HepG2 (cell line): ENCODE measurements at regions not wholly inside any gene's neighbourhood (a gene's known extent, or its start where the extent isn't known, plus 50 kb on each side); places are given as distances from the start of the nearest gene placed in this dataset.

Experiments
- ATAC-seq: fragments of 200-7000 bp; cut with Tn5 transposase; 3 replicates; pipeline ENCODE4 v1.9.1; 2020; ENCODE audit warnings: mild to moderate bottlenecking, moderate library complexity
- BruUV-seq: library from RNA; stranded (reverse); fragments of 400-500 nt; replicated peaks from 2 replicates; lab custom pipeline; 2021; lab: Mats Ljungman, UMichigan
- CTCF ChIA-PET: fragments of 300-600 bp; formaldehyde crosslinking; extraction: SDS; loops from one replicate; lab custom pipeline; 2021; ENCODE audit warnings: low total read pairs, inconsistent platforms, low intra/inter-chr PET ratio; lab: Yijun Ruan, JAX
- POLR2A ChIA-PET: fragments of 350-600 bp; sonication (Branson Sonifier 250); formaldehyde crosslinking; loops from one replicate; lab custom pipeline; 2020; ENCODE audit warnings: antibody characterized with exemption, inconsistent platforms; lab: Yijun Ruan, JAX
- DNase-seq: peaks from one replicate; pipeline ENCODE4 v3.0.0-alpha.2; 2015; ENCODE audit warnings: low spot score
- FAIRE-seq: peaks from 3 replicates; lab custom pipeline; 2011; peaks lifted over from hg19 to GRCh38; lab: Jason Lieb, UNC
- H2AFZ ChIP-seq: one replicate; pipeline ENCODE4 v1.6.1; 2011; ENCODE audit warnings: low read length, inconsistent platforms
- H3K27ac ChIP-seq: fragments of 300-600 bp; 3 replicates; pipeline ENCODE4 v1.8.0; 2011; ENCODE audit warnings: mixed run types, mild to moderate bottlenecking, mixed read lengths, low read length, inconsistent platforms; ENCODE audit not compliant: insufficient read depth; ENCODE audit errors: extremely low read length
- H3K27me3 ChIP-seq, 2 experiments: fragments of 200-600 bp in 1 of 2; 2 replicates in 1 of 2; 3 replicates in 1 of 2; pipeline versions ENCODE4 v1.6.0 to v1.8.0; 2011; ENCODE audit warnings: low read length in 2 of 2, mild to moderate bottlenecking in 2 of 2, moderate library complexity in 2 of 2, inconsistent platforms in 1 of 2; ENCODE audit not compliant: insufficient read depth in 2 of 2, control insufficient read depth in 1 of 2
- H3K36me3 ChIP-seq, 2 experiments: fragments of 200-600 bp in 1 of 2; replicated peaks in 1 of 2; 2 replicates in 1 of 2; 3 replicates in 1 of 2; pipeline versions ENCODE4 v1.5.1 to v1.8.0; 2011; ENCODE audit warnings: low read length in 2 of 2, inconsistent platforms in 1 of 2; ENCODE audit not compliant: insufficient read depth in 2 of 2, control insufficient read depth in 1 of 2
- H3K4me1 ChIP-seq: 2 replicates; pipeline ENCODE4 v1.5.1; 2012; ENCODE audit warnings: low read length, inconsistent platforms; ENCODE audit not compliant: insufficient read depth
- H3K4me2 ChIP-seq: 2 replicates; pipeline ENCODE4 v1.6.0; 2011; ENCODE audit warnings: low read depth, low read length, inconsistent platforms
- H3K4me3 ChIP-seq, 3 experiments: fragments of 200-600 bp in 1 of 3; sonication (generic), shearing (Covaris generic) in 1 of 3; replicated peaks in 1 of 3; 2 replicates each; pipeline ENCODE4 v1.5.1; 2011 to 2016; ENCODE audit warnings: low read length in 3 of 3, inconsistent platforms in 2 of 3, low read depth in 2 of 3, mild to moderate bottlenecking in 2 of 3, control low read depth in 1 of 3, mixed read lengths in 1 of 3; ENCODE audit not compliant: insufficient read depth in 1 of 3
- H3K79me2 ChIP-seq: one replicate; pipeline ENCODE4 v1.6.1; 2011; ENCODE audit warnings: low read length, inconsistent platforms; ENCODE audit not compliant: insufficient read depth
- H3K9ac ChIP-seq: 2 replicates; pipeline ENCODE4 v1.6.0; 2011; ENCODE audit warnings: mild to moderate bottlenecking, low read depth, low read length, inconsistent platforms; ENCODE audit not compliant: insufficient read depth
- H3K9me3 ChIP-seq: 2 replicates; pipeline ENCODE4 v1.5.1; 2012; ENCODE audit warnings: mild to moderate bottlenecking, low read length
- H4K20me1 ChIP-seq: 2 replicates; pipeline ENCODE4 v1.6.0; 2011; ENCODE audit warnings: inconsistent platforms, mild to moderate bottlenecking, low read length, moderate library complexity; ENCODE audit not compliant: insufficient read depth
- AFF4 ChIP-seq: sonication (generic); formaldehyde crosslinking; IDR thresholded peaks from 2 replicates; pipeline ENCODE4 v1.4.0; 2020; ENCODE audit warnings: missing genetic modification reagents
- ZFAT ChIP-seq: sonication (generic); formaldehyde crosslinking; conservative IDR thresholded peaks from 2 replicates; pipeline ENCODE4 v1.8.1; 2023; ENCODE audit warnings: missing genetic modification reagents, inconsistent platforms
- ZNF280D ChIP-seq: sonication (generic); formaldehyde crosslinking; IDR thresholded peaks from 2 replicates; pipeline ENCODE4 v1.5.1; 2020; ENCODE audit warnings: mild to moderate bottlenecking, missing genetic modification reagents
- ZNF350 ChIP-seq: sonication (generic); formaldehyde crosslinking; IDR thresholded peaks from 2 replicates; pipeline ENCODE4 v1.4.0; 2020; ENCODE audit warnings: mild to moderate bottlenecking, low read depth, missing genetic modification reagents, borderline replicate concordance
- ZNF367 ChIP-seq: sonication (generic); formaldehyde crosslinking; IDR thresholded peaks from 2 replicates; pipeline ENCODE4 v1.4.0; 2020; ENCODE audit warnings: missing genetic modification reagents, borderline replicate concordance
- WGBS: methylation state at CpG from one replicate; pipeline ENCODE4 v1.1.6; 2017; ENCODE audit warnings: low lambda C conversion rate; 5-methylcytosine and 5-hydroxymethylcytosine counted together
- in situ Hi-C: cut with HindIII; loops from 2 replicates; pipeline ENCODE4 v1.10.0; 2017; ENCODE audit warnings: low pct_unique_long_range_greater_than_20kb; ENCODE audit not compliant: extremely low pct_ligation_motif_present
- intact Hi-C: fragments of 100-400 bp; cut with micrococcal nuclease; formaldehyde crosslinking; loops from one replicate; pipeline ENCODE4 v1.10.0; 2022; ENCODE audit not compliant: unreplicated experiment

GRCh38 chrX:20456971-20457370, 190.3 kb upstream of the RPS6KA3 start (continued):
- no peak for TF ChIP-seq ZNF280D (CRISPR knock-in tag)
- TF ChIP-seq, all 625 proteins: peak for 0

GRCh38 chrX:20455001-20455400, 188.3 kb upstream of the RPS6KA3 start:
- no peaks in the 10 kb centered on the region for H3K4me1 ChIP-seq
- no peak overlapping the region for H3K4me3 ChIP-seq
- ChIA-PET CTCF (no interaction called here), POLR2A (no interaction called here)
- no peak overlapping the region for H3K9ac ChIP-seq
- no peaks in the 10 kb centered on the region for H3K9me3 ChIP-seq
- H3K4me2 ChIP-seq, result no peak overlapping the region
- 100% methylated on average over 3 of the region's 3 CpGs for WGBS
- H3K27ac ChIP-seq, result no peak overlapping the region
- no peak for FAIRE-seq
- no peak for DNase-seq
- no peaks in the 10 kb centered on the region for H4K20me1 ChIP-seq
- BruUV-seq, result no TSS peak
- intact Hi-C loops, result no loop called here
- no peak for ATAC-seq
- in situ Hi-C loops, result no loop called here
- H3K27me3 ChIP-seq, result no peaks in the 10 kb centered on the region
- H3K36me3 ChIP-seq, result no peaks in the 10 kb centered on the region
- H2AFZ ChIP-seq, result no peak overlapping the region
- TF ChIP-seq ZNF367, result no peak
- H3K79me2 ChIP-seq, result no peaks in the 10 kb centered on the region

GRCh38 chrX:20454117-20454516, 187.4 kb upstream of the RPS6KA3 start:
- Histone ChIP-seq H2AFZ (no peak overlapping the region), H4K20me1 (no peaks in the 10 kb centered on the region), H3K27me3 (no peaks in the 10 kb centered on the region), H3K4me1 (no peaks in the 10 kb centered on the region), H3K4me3 (no peak overlapping the region), H3K9me3 (no peaks in the 10 kb centered on the region), H3K27ac (no peak overlapping the region), H3K9ac (no peak overlapping the region), H3K36me3 (no peaks in the 10 kb centered on the region), H3K79me2 (no peaks in the 10 kb centered on the region), H3K4me2 (no peak overlapping the region)
- no TSS peak for BruUV-seq
- no peak for ATAC-seq
- no peak for FAIRE-seq
- 92% methylated on average over 3 of the region's 3 CpGs for WGBS
- intact Hi-C loops (no loop called here), in situ Hi-C loops (no loop called here)
- POLR2A ChIA-PET, result no interaction called here
- CTCF ChIA-PET, result no interaction called here
- DNase-seq, result no peak
- TF ChIP-seq ZFAT (no peak), AFF4 (no peak), ZNF350 (CRISPR knock-in tag) (no peak)
